Esophagus (tissue), 2 donors: ENCODE measurements at regions not wholly inside any gene's neighbourhood (a gene's known extent, or its start where the extent isn't known, plus 50 kb on each side); places are given as distances from the start of the nearest gene placed in this dataset.

Source experiments
- H3K27ac ChIP-seq, 2 donors: one replicate each; pipeline ENCODE4 v1.5.1; 2013; ENCODE audit warnings: low read depth in 2 of 2, mild to moderate bottlenecking in 2 of 2, inconsistent platforms in 1 of 2, low read length in 1 of 2, moderate library complexity in 1 of 2
- H3K27me3 ChIP-seq, 2 donors: one replicate each; pipeline ENCODE4 v1.6.1; 2013; ENCODE audit warnings: low read length in 2 of 2, control low read depth in 1 of 2, mild to moderate bottlenecking in 1 of 2; ENCODE audit not compliant: insufficient read depth in 2 of 2, control insufficient read depth in 1 of 2
- H3K36me3 ChIP-seq, 2 donors: one replicate each; pipeline ENCODE4 v1.6.1; 2013; ENCODE audit warnings: low read length in 1 of 2; ENCODE audit not compliant: control insufficient read depth in 2 of 2, insufficient read depth in 2 of 2
- H3K4me1 ChIP-seq, 2 donors: one replicate each; pipeline ENCODE4 v1.6.1; 2013; ENCODE audit warnings: low read length in 1 of 2; ENCODE audit not compliant: control insufficient read depth in 2 of 2, insufficient read depth in 2 of 2
- H3K4me3 ChIP-seq, 2 donors: one replicate each; pipeline ENCODE4 v1.5.1; 2013; ENCODE audit warnings: low read length in 2 of 2, mild to moderate bottlenecking in 2 of 2, low read depth in 1 of 2, moderate library complexity in 1 of 2
- H3K9me3 ChIP-seq, 2 donors: one replicate each; pipeline ENCODE4 v1.6.1; 2013; ENCODE audit warnings: mild to moderate bottlenecking in 2 of 2, low read depth in 1 of 2, low read length in 1 of 2, moderate library complexity in 1 of 2; ENCODE audit not compliant: control insufficient read depth in 2 of 2, insufficient read depth in 1 of 2
- WGBS, 2 donors: extraction: QIAGEN DNeasy Blood & Tissue Kit; methylation state at CpG; one replicate each; pipeline ENCODE4 v1.1.7; 2013; 5-methylcytosine and 5-hydroxymethylcytosine counted together
- donor health status: healthy with polysubstance abuse.
- donor health status: Bipolar disorder and iron deficiency.

- WGBS, 2 donors: 85 to 93% methylated on average over 3 of the region's 3 CpGs
- H3K4me1 ChIP-seq: no peaks in the 10 kb centered on the region
These were observed 87.2 kb upstream of the SOX5 start for GRCh38 chr12:24036438-24037216.

GRCh38 chr12:24034894-24035293 lies 85.4 kb upstream of the SOX5 start:
- Histone ChIP-seq H3K4me1 (no peaks in the 10 kb centered on the region), H3K9me3 (no peaks in the 10 kb centered on the region), H3K27ac (no peak overlapping the region), H3K36me3 (no peaks in the 10 kb centered on the region), H3K4me3 (no peak overlapping the region), H3K27me3 (no peaks in the 10 kb centered on the region)
- 80 to 85% methylated on average over 3 of the region's 3 CpGs for WGBS, 2 donors

More at GRCh38 chr12:24036438-24037216, 87.2 kb upstream of the SOX5 start:
- Histone ChIP-seq H3K27ac (no peak overlapping the region), H3K9me3 (no peaks in the 10 kb centered on the region), H3K27me3 (no peaks in the 10 kb centered on the region), H3K4me3 (no peak overlapping the region), H3K36me3 (no peaks in the 10 kb centered on the region)

GRCh38 chr12:24034160-24034559 lies 84.7 kb upstream of the SOX5 start:
- no peak overlapping the region for H3K27ac ChIP-seq
- no peaks in the 10 kb centered on the region for H3K27me3 ChIP-seq
- H3K9me3 ChIP-seq: no peaks in the 10 kb centered on the region
- no peak overlapping the region for H3K4me3 ChIP-seq
- H3K36me3 ChIP-seq: no peaks in the 10 kb centered on the region
- 66 to 81% methylated on average over 3 of the region's 3 CpGs for WGBS, 2 donors
- no peaks in the 10 kb centered on the region for H3K4me1 ChIP-seq

GRCh38 chr12:24027352-24027751 lies 77.9 kb upstream of the SOX5 start:
- no peaks in the 10 kb centered on the region for H3K4me1 ChIP-seq
- no peak overlapping the region for H3K4me3 ChIP-seq
- 57 to 70% methylated on average over 3 of the region's 3 CpGs for WGBS, 2 donors
- no peaks in the 10 kb centered on the region for H3K9me3 ChIP-seq
- H3K27me3 ChIP-seq: no peaks in the 10 kb centered on the region
- H3K36me3 ChIP-seq: no peaks in the 10 kb centered on the region
- no peak overlapping the region for H3K27ac ChIP-seq

GRCh38 chr12:24025153-24025798 lies 75.8 kb upstream of the SOX5 start:
- H3K4me3 ChIP-seq: no peak overlapping the region
- no peak overlapping the region for H3K27ac ChIP-seq
- H3K36me3 ChIP-seq: no peaks in the 10 kb centered on the region
- no peaks in the 10 kb centered on the region for H3K4me1 ChIP-seq
- H3K9me3 ChIP-seq: no peaks in the 10 kb centered on the region
- 70 to 79% methylated on average over 3 of the region's 3 CpGs for WGBS, 2 donors
- no peaks in the 10 kb centered on the region for H3K27me3 ChIP-seq

- H3K27ac ChIP-seq: no peak overlapping the region
- H3K27me3 ChIP-seq: no peaks in the 10 kb centered on the region
- H3K4me3 ChIP-seq: no peak overlapping the region
- no peaks in the 10 kb centered on the region for H3K4me1 ChIP-seq
- no peaks in the 10 kb centered on the region for H3K36me3 ChIP-seq
- H3K9me3 ChIP-seq: no peaks in the 10 kb centered on the region
These were observed 73.6 kb upstream of the SOX5 start for GRCh38 chr12:24023081-24023480.

- no peaks in the 10 kb centered on the region for H3K27me3 ChIP-seq
- WGBS, 2 donors: 84 to 88% methylated on average over 4 of the region's 4 CpGs
- no peak overlapping the region for H3K4me3 ChIP-seq
- H3K9me3 ChIP-seq: no peaks in the 10 kb centered on the region
- H3K27ac ChIP-seq: no peak overlapping the region
- H3K4me1 ChIP-seq: no peaks in the 10 kb centered on the region
- no peaks in the 10 kb centered on the region for H3K36me3 ChIP-seq
These were observed 71.7 kb upstream of the SOX5 start for GRCh38 chr12:24021164-24021502.

- WGBS, 2 donors: 80 to 82% methylated on average over 11 of the region's 11 CpGs
- H3K4me3 ChIP-seq: no peak overlapping the region
- H3K9me3 ChIP-seq: no peaks in the 10 kb centered on the region
- no peak overlapping the region for H3K27ac ChIP-seq
- no peaks in the 10 kb centered on the region for H3K36me3 ChIP-seq
- no peaks in the 10 kb centered on the region for H3K27me3 ChIP-seq
- no peaks in the 10 kb centered on the region for H3K4me1 ChIP-seq
These were observed 71.1 kb upstream of the SOX5 start for GRCh38 chr12:24020397-24021163.

GRCh38 chr12:24015833-24016160 lies 66.3 kb upstream of the SOX5 start:
- Histone ChIP-seq H3K27me3 (no peaks in the 10 kb centered on the region), H3K9me3 (no peaks in the 10 kb centered on the region), H3K27ac (no peak overlapping the region), H3K4me1 (no peaks in the 10 kb centered on the region), H3K4me3 (no peak overlapping the region), H3K36me3 (no peaks in the 10 kb centered on the region)
- WGBS, 2 donors: 97 to 100% methylated on average over 2 of the region's 2 CpGs
